Caco-2 (cell line): ENCODE measurements at regions not wholly inside any gene's neighbourhood (a gene's known extent, or its start where the extent isn't known, plus 50 kb on each side); places are given as distances from the start of the nearest gene placed in this dataset.

Source experiments
- BruUV-seq: library from RNA; stranded (reverse); fragments of 400-500 nt; replicated peaks from 2 replicates; lab custom pipeline; 2021; lab: Mats Ljungman, UMichigan
- CTCF ChIA-PET: fragments of 300-600 bp; sonication (Branson Sonifier 250); formaldehyde crosslinking; loops from one replicate; lab custom pipeline; 2022; ENCODE audit warnings: antibody characterized with exemption; lab: Charles Lee
- POLR2A ChIA-PET: fragments of 300-600 bp; sonication (Branson Sonifier 250); formaldehyde crosslinking; loops from one replicate; lab custom pipeline; 2022; ENCODE audit warnings: antibody characterized with exemption; lab: Charles Lee
- DNase-seq, 2 experiments: peaks; one replicate each; pipeline versions ENCODE4 v3.0.0 to v3.0.0-alpha.2; 2020 to 2022
- H3K27me3 ChIP-seq: replicated peaks from 2 replicates; pipeline ENCODE4 v1.6.0; 2011; ENCODE audit warnings: low read length; ENCODE audit not compliant: control insufficient read depth, insufficient read depth
- H3K36me3 ChIP-seq: 2 replicates; pipeline ENCODE4 v1.5.1; 2011; ENCODE audit warnings: low read length; ENCODE audit not compliant: control insufficient read depth, insufficient read depth
- H3K4me1 ChIP-seq: fragments of 250-450 bp; sonication (Bioruptor Pico); 2 replicates; pipeline ENCODE4 v1.5.1; 2020; ENCODE audit warnings: mild to moderate bottlenecking
- H3K4me3 ChIP-seq: 2 replicates; pipeline ENCODE4 v1.5.1; 2011; ENCODE audit warnings: low read depth, mild to moderate bottlenecking, control low read depth, low read length
- H3K9me3 ChIP-seq: fragments of 250-450 bp; sonication (Bioruptor Pico); 2 replicates; pipeline ENCODE4 v1.5.1; 2020; ENCODE audit warnings: mild to moderate bottlenecking, moderate library complexity
- H3K27ac Mint-ChIP-seq: one replicate; pipeline ENCODE4 v1.8.0; 2022; ENCODE audit warnings: mixed read lengths; ENCODE audit not compliant: unreplicated experiment
- H3K27me3 Mint-ChIP-seq: one replicate; pipeline ENCODE4 v1.8.0; 2022; ENCODE audit warnings: mixed read lengths; ENCODE audit not compliant: insufficient read depth, unreplicated experiment
- H3K36me3 Mint-ChIP-seq: one replicate; pipeline ENCODE4 v1.8.0; 2022; ENCODE audit warnings: mild to moderate bottlenecking, mixed read lengths; ENCODE audit not compliant: insufficient read depth, unreplicated experiment
- H3K4me1 Mint-ChIP-seq: one replicate; pipeline ENCODE4 v1.8.0; 2022; ENCODE audit warnings: low read depth, mixed read lengths; ENCODE audit not compliant: unreplicated experiment
- H3K4me3 Mint-ChIP-seq: one replicate; pipeline ENCODE4 v1.8.0; 2022; ENCODE audit warnings: mild to moderate bottlenecking, moderate library complexity, mixed read lengths; ENCODE audit not compliant: unreplicated experiment
- H3K9me3 Mint-ChIP-seq: one replicate; pipeline ENCODE4 v1.8.0; 2022; ENCODE audit warnings: mixed read lengths; ENCODE audit not compliant: unreplicated experiment
- intact Hi-C: fragments of 100-400 bp; cut with micrococcal nuclease; formaldehyde crosslinking; loops from one replicate; pipeline ENCODE4 v1.10.0; 2022; ENCODE audit not compliant: unreplicated experiment
- TF ChIP-seq, protein P1 (sequence below), 2 experiments: fragments of 200-600 bp in 1 of 2; IDR thresholded peaks; 1 replicate in 1 of 2; 2 replicates in 1 of 2; pipeline versions ENCODE4 v1.5.1 to v1.8.0; 2011 to 2022; ENCODE audit warnings: antibody characterized with exemption in 1 of 2, control low read depth in 1 of 2, inconsistent platforms in 1 of 2, low read depth in 1 of 2, low read length in 1 of 2, mild to moderate bottlenecking in 1 of 2, moderate library complexity in 1 of 2; ENCODE audit not compliant: insufficient read depth in 1 of 2, severe bottlenecking in 1 of 2, unreplicated experiment in 1 of 2

DNA sequence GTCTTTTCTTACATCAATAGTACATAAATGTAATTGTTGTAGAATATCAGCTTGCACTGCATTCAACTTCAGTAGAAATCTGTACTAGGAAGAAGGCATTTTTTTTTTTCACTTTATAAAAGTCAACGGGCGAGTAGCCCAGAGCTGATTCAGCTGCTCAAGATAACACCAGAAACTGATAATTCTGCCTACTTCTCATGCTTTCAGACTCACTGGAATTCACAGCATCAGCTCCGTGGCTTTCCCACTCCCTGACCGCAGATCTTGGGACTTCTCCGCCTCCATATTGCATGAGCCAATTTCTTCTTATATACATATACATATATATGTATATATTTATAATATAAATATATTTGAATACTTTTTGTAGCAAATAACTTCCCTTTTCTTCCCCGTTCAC lies 263.1 kb upstream of the RXFP2 start:
- no peak for DNase-seq
- Mint-ChIP-seq H3K36me3 (no peaks in the 10 kb centered on the region), H3K27ac (no peak overlapping the region), H3K27me3 (peaks cover 3% of the 10 kb centered on the region), H3K4me3 (no peak overlapping the region), H3K9me3 (no peaks in the 10 kb centered on the region), H3K4me1 (peaks cover 6% of the 10 kb centered on the region)
- Histone ChIP-seq H3K9me3 (no peaks in the 10 kb centered on the region), H3K27me3 (no peaks in the 10 kb centered on the region), H3K36me3 (no peaks in the 10 kb centered on the region), H3K4me1 (no peaks in the 10 kb centered on the region), H3K4me3 (no peak overlapping the region)
- intact Hi-C loops: no loop called here
- POLR2A ChIA-PET: no interaction called here
- CTCF ChIA-PET: no interaction called here
- TF ChIP-seq, protein P1, sequence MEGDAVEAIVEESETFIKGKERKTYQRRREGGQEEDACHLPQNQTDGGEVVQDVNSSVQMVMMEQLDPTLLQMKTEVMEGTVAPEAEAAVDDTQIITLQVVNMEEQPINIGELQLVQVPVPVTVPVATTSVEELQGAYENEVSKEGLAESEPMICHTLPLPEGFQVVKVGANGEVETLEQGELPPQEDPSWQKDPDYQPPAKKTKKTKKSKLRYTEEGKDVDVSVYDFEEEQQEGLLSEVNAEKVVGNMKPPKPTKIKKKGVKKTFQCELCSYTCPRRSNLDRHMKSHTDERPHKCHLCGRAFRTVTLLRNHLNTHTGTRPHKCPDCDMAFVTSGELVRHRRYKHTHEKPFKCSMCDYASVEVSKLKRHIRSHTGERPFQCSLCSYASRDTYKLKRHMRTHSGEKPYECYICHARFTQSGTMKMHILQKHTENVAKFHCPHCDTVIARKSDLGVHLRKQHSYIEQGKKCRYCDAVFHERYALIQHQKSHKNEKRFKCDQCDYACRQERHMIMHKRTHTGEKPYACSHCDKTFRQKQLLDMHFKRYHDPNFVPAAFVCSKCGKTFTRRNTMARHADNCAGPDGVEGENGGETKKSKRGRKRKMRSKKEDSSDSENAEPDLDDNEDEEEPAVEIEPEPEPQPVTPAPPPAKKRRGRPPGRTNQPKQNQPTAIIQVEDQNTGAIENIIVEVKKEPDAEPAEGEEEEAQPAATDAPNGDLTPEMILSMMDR (IDR thresholded peaks at IDR 0.05; ENCODE audit: insufficient read depth in 1 of 2, low read depth in 1 of 2, low read length in 1 of 2, severe bottlenecking in 1 of 2, unreplicated experiment in 1 of 2): no peak
- BruUV-seq: no TSS peak

DNA sequence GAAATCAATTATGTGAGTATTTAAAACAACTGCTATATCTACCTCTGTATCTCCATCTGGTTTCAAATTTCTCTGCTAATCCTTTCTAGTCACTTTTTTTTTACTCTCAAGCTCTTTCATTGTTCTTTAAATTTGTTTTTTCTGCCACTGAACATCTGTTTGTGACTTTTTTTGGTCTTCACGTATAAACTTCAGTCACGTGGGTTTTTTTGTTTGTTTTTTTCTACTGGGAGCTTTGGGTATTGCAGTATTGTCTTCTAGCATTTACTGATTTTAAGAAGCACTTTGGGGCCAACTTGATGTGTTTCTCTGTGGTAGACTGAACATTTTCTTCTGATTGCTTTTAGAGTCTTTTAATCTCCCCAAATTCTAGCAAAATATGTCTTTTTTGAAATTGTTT lies 262.6 kb upstream of the RXFP2 start:
- Mint-ChIP-seq H3K9me3 (no peaks in the 10 kb centered on the region), H3K36me3 (no peaks in the 10 kb centered on the region), H3K27me3 (peaks cover 3% of the 10 kb centered on the region), H3K27ac (no peak overlapping the region), H3K4me3 (no peak overlapping the region), H3K4me1 (peaks cover 6% of the 10 kb centered on the region)
- no peaks in the 10 kb centered on the region for H3K9me3 ChIP-seq
- no peak overlapping the region for H3K4me3 ChIP-seq
- no peaks in the 10 kb centered on the region for H3K4me1 ChIP-seq
- TF ChIP-seq, protein P1 (IDR thresholded peaks at IDR 0.05; ENCODE audit: insufficient read depth in 1 of 2, low read depth in 1 of 2, low read length in 1 of 2, severe bottlenecking in 1 of 2, unreplicated experiment in 1 of 2): peak in 1 of 2 experiments; percentile 9
- ChIA-PET CTCF (no interaction called here), POLR2A (no interaction called here)
- BruUV-seq: no TSS peak
- no peak for DNase-seq
- no peaks in the 10 kb centered on the region for H3K27me3 ChIP-seq
- H3K36me3 ChIP-seq: no peaks in the 10 kb centered on the region
- intact Hi-C loops: no loop called here

DNA sequence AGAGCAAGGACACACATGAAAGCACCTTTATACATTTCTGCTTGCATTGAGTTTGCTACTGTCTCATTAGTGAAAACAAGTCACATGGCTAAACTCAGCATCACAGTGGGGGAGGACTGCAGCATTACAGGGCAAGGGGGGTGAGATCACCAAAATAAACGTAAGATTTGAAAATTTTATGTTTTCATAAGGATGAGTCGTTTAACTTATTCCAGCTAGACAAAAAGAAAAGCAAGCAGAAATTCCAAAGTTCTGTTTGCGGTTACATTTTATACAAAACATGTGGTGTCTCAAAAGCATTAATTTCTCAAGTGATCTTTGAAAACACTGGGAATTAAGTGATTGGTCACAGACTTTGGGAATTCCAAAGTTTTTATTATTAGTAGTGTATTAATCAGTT lies 261.4 kb upstream of the RXFP2 start:
- Mint-ChIP-seq H3K9me3 (no peaks in the 10 kb centered on the region), H3K4me3 (no peak overlapping the region), H3K27me3 (no peaks in the 10 kb centered on the region), H3K27ac (no peak overlapping the region), H3K36me3 (no peaks in the 10 kb centered on the region), H3K4me1 (peaks cover 7% of the 10 kb centered on the region)
- ChIA-PET CTCF (no interaction called here), POLR2A (no interaction called here)
- Histone ChIP-seq H3K4me3 (no peak overlapping the region), H3K27me3 (no peaks in the 10 kb centered on the region), H3K36me3 (no peaks in the 10 kb centered on the region), H3K4me1 (peaks cover 2% of the 10 kb centered on the region; the same call in 1 of the 2 replicates), H3K9me3 (no peaks in the 10 kb centered on the region)
- BruUV-seq: no TSS peak
- TF ChIP-seq, protein P1 (IDR thresholded peaks at IDR 0.05; ENCODE audit: insufficient read depth in 1 of 2, low read depth in 1 of 2, low read length in 1 of 2, severe bottlenecking in 1 of 2, unreplicated experiment in 1 of 2): no peak
- intact Hi-C loops: no loop called here
- DNase-seq: no peak
